Ectodermal cell (in vitro differentiated cells): ENCODE measurements at regions not wholly inside any gene's neighbourhood (a gene's known extent, or its start where the extent isn't known, plus 50 kb on each side); places are given as distances from the start of the nearest gene placed in this dataset.

Source experiments
- H3K27ac ChIP-seq: 2 replicates; pipeline ENCODE4 v1.7.0; 2013; ENCODE audit warnings: mild to moderate bottlenecking, low read depth, low read length; ENCODE audit not compliant: insufficient read depth, poor library complexity, severe bottlenecking
- H3K27me3 ChIP-seq: 2 replicates; pipeline ENCODE4 v1.7.0; 2013; ENCODE audit warnings: mild to moderate bottlenecking, low read length; ENCODE audit not compliant: insufficient read depth, control insufficient read depth, poor library complexity, severe bottlenecking
- H3K36me3 ChIP-seq: one replicate; pipeline ENCODE4 v1.7.0; 2013; ENCODE audit warnings: low read length; ENCODE audit not compliant: control insufficient read depth, insufficient read depth
- H3K4me1 ChIP-seq: one replicate; pipeline ENCODE4 v1.7.0; 2013; ENCODE audit warnings: low read length; ENCODE audit not compliant: control insufficient read depth, insufficient read depth
- H3K4me3 ChIP-seq: 2 replicates; pipeline ENCODE4 v1.7.0; 2013; ENCODE audit warnings: low read depth, low read length, control low read depth; ENCODE audit not compliant: insufficient read depth
- H3K9me3 ChIP-seq: 2 replicates; pipeline ENCODE4 v1.7.0; 2013; ENCODE audit warnings: mild to moderate bottlenecking, low read length, moderate library complexity; ENCODE audit not compliant: control insufficient read depth
- WGBS, 2 experiments: methylation state at CpG; one replicate each; pipeline ENCODE4 v1.1.7; 2013; ENCODE audit warnings: missing lambda C conversion rate in 2 of 2; 5-methylcytosine and 5-hydroxymethylcytosine counted together

GRCh38 chr7:109246330-109247077 lies 676.8 kb downstream of the DNAJB9 start:
- no peak overlapping the region for H3K4me3 ChIP-seq
- 80 to 82% methylated on average over 10 of the region's 10 CpGs for WGBS, 2 experiments
- no peaks in the 10 kb centered on the region for H3K4me1 ChIP-seq
- H3K9me3 ChIP-seq: no peaks in the 10 kb centered on the region
- H3K27me3 ChIP-seq: no peaks in the 10 kb centered on the region
- H3K36me3 ChIP-seq: no peaks in the 10 kb centered on the region
- H3K27ac ChIP-seq: no peak overlapping the region

GRCh38 chr7:109256762-109257560 lies 687.3 kb downstream of the DNAJB9 start:
- no peak overlapping the region for H3K27ac ChIP-seq
- 86 to 90% methylated on average over 2 to 3 of the region's 3 CpGs for WGBS, 2 experiments
- no peaks in the 10 kb centered on the region for H3K9me3 ChIP-seq
- no peaks in the 10 kb centered on the region for H3K27me3 ChIP-seq
- no peak overlapping the region for H3K4me3 ChIP-seq
- no peaks in the 10 kb centered on the region for H3K4me1 ChIP-seq
- no peaks in the 10 kb centered on the region for H3K36me3 ChIP-seq

- WGBS, 2 experiments: 9 to 36% methylated on average over 1 of the region's 1 CpG
- no peak overlapping the region for H3K4me3 ChIP-seq
- H3K4me1 ChIP-seq: no peaks in the 10 kb centered on the region
These were observed 689.5 kb downstream of the DNAJB9 start for GRCh38 chr7:109259151-109259550.

GRCh38 chr7:109261781-109262180 lies 692.1 kb downstream of the DNAJB9 start:
- H3K4me1 ChIP-seq: no peaks in the 10 kb centered on the region
- H3K9me3 ChIP-seq: no peaks in the 10 kb centered on the region
- H3K4me3 ChIP-seq: no peak overlapping the region
- H3K27ac ChIP-seq: no peak overlapping the region
- H3K36me3 ChIP-seq: no peaks in the 10 kb centered on the region
- 88 to 98% methylated on average over 1 to 2 of the region's 3 CpGs for WGBS, 2 experiments
- no peaks in the 10 kb centered on the region for H3K27me3 ChIP-seq

More at GRCh38 chr7:109259151-109259550, 689.5 kb downstream of the DNAJB9 start:
- no peaks in the 10 kb centered on the region for H3K27me3 ChIP-seq
- no peaks in the 10 kb centered on the region for H3K9me3 ChIP-seq
- H3K36me3 ChIP-seq: no peaks in the 10 kb centered on the region
- no peak overlapping the region for H3K27ac ChIP-seq

GRCh38 chr7:109266610-109267009 lies 696.9 kb downstream of the DNAJB9 start:
- no peaks in the 10 kb centered on the region for H3K36me3 ChIP-seq
- H3K4me3 ChIP-seq: no peak overlapping the region
- no peaks in the 10 kb centered on the region for H3K9me3 ChIP-seq
- no peaks in the 10 kb centered on the region for H3K27me3 ChIP-seq
- 91 to 97% methylated on average over 1 of the region's 3 CpGs for WGBS, 2 experiments
- no peaks in the 10 kb centered on the region for H3K4me1 ChIP-seq
- no peak overlapping the region for H3K27ac ChIP-seq

GRCh38 chr7:109276348-109276747 lies 706.7 kb downstream of the DNAJB9 start:
- H3K27me3 ChIP-seq: no peaks in the 10 kb centered on the region
- no peak overlapping the region for H3K4me3 ChIP-seq
- H3K9me3 ChIP-seq: no peaks in the 10 kb centered on the region
- H3K36me3 ChIP-seq: no peaks in the 10 kb centered on the region
- no peaks in the 10 kb centered on the region for H3K4me1 ChIP-seq
- H3K27ac ChIP-seq: no peak overlapping the region

- no peaks in the 10 kb centered on the region for H3K36me3 ChIP-seq
- H3K27ac ChIP-seq: no peak overlapping the region
- no peaks in the 10 kb centered on the region for H3K27me3 ChIP-seq
- H3K9me3 ChIP-seq: no peaks in the 10 kb centered on the region
- H3K4me1 ChIP-seq: no peaks in the 10 kb centered on the region
- H3K4me3 ChIP-seq: no peak overlapping the region
These were observed 713.1 kb downstream of the DNAJB9 start for GRCh38 chr7:109282726-109283125.

GRCh38 chr7:109284943-109285342 lies 715.3 kb downstream of the DNAJB9 start:
- WGBS, 2 experiments: 96 to 100% methylated on average over 1 of the region's 1 CpG
- Histone ChIP-seq H3K9me3 (no peaks in the 10 kb centered on the region), H3K27me3 (no peaks in the 10 kb centered on the region), H3K27ac (no peak overlapping the region), H3K4me1 (no peaks in the 10 kb centered on the region), H3K36me3 (no peaks in the 10 kb centered on the region), H3K4me3 (no peak overlapping the region)

- WGBS, 2 experiments: 79 to 86% methylated on average over 1 to 2 of the region's 2 CpGs
- Histone ChIP-seq H3K36me3 (no peaks in the 10 kb centered on the region), H3K4me3 (no peak overlapping the region), H3K4me1 (no peaks in the 10 kb centered on the region), H3K9me3 (no peaks in the 10 kb centered on the region), H3K27me3 (no peaks in the 10 kb centered on the region), H3K27ac (no peak overlapping the region)
These were observed 725.5 kb downstream of the DNAJB9 start for GRCh38 chr7:109295158-109295557.

- no CpG with 5 or more reads among the region's 1 CpG for WGBS, 2 experiments
- no peaks in the 10 kb centered on the region for H3K27me3 ChIP-seq
- no peaks in the 10 kb centered on the region for H3K4me1 ChIP-seq
- no peaks in the 10 kb centered on the region for H3K9me3 ChIP-seq
- no peak overlapping the region for H3K4me3 ChIP-seq
- H3K36me3 ChIP-seq: no peaks in the 10 kb centered on the region
- no peak overlapping the region for H3K27ac ChIP-seq
These were observed 739.1 kb downstream of the DNAJB9 start for GRCh38 chr7:109308816-109309215.
